AML-193 (cell line): ENCODE measurements at regions not wholly inside any gene's neighbourhood (a gene's known extent, or its start where the extent isn't known, plus 50 kb on each side); places are given as distances from the start of the nearest gene placed in this dataset.

Source experiments
- DNase-seq, 2 experiments: peaks; one replicate each; lab custom pipeline; 2025; lab: John Stamatoyannopoulos, UW

DNA sequence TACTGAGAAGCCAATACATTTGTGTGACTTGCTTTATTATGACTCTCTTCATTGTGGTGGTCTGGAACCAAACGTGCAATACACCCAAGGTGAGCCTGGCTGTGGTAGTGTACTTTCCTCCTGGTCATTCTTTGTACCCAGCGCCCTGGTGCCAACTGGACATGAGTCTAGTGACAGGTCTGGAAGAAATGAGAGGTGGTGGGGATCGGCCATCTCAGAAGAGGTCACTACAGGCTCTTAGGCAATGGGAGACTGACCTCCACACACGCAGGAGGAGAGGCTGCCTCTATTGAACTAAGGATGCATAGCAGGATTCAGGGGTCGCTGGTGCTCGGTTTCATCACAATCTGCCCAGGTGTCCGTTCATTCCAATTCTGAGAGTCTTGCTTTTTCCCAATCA lies 56.4 kb upstream of the RTL6 start:
- no peak for DNase-seq

DNA sequence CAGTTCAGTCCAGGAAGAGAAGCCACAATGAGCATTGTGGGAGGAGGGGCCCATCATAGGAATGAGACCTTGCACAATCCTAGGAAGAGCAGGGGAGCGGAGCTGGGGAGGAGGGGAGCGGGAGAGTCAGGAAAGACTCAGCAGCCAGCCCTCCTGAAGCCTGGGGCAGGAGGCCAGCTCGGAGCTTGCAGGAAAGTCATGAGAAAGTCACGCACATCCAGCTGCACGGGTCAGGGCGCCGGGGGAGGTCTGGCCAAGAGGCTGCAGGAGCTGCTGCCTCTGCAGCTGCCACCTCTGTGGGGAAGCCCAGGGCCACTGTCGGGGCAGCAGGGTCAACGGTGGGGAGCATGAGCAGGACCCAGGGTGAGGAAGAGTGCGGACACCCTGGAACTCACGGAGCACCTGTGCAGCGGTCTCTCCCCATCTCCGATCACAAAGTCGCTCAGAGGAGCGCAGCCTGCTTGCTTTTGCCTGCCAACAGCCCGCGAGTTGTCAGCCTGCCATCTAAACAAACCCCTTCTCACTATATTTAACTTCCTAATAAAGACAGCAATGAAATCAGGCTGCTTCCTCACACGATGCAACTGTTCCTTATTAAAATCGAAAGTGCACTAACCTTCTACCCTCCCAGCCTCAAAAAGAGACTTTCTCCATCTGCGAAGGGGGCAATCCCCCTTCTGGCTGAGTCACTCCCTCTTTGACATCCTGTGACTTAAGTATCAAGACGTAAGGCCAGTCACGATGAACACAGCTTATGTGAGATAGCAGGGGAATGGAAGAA lies 52.9 kb upstream of the RTL6 start:
- no peak for DNase-seq

DNA sequence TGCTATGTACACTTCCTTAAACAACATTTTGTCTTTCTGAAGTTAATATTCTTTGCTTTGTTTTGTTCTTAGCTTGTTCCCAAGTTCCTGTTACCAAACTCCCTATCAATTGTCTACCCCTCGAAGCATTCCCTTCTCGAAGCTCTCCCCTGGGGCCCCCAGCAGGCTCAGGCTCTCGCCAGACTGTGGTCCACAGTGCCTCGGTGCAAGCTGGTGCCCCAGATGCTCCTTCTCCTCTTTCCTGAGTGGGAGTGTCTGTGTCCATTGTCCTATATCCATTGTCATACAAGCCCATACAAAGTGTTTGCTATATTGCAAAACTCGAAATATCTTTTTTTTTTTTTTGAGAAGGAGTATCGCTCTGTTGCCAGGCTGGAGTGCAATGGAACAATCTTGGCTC lies 51.7 kb upstream of the RTL6 start:
- DNase-seq: no peak

GRCh38 chr22:44548981-44549380 lies 50.9 kb upstream of the RTL6 start:
- DNase-seq: no peak
